GM13976 (cell line): ENCODE measurements at regions not wholly inside any gene's neighbourhood (a gene's known extent, or its start where the extent isn't known, plus 50 kb on each side); places are given as distances from the start of the nearest gene placed in this dataset.

ENCODE experiments used
- DNase-seq: peaks from one replicate; pipeline ENCODE4 v3.0.0; 2012; ENCODE audit warnings: low spot score
- in situ Hi-C: fragments of 300-500 bp; cut with MboI; formaldehyde crosslinking; loops from one replicate; pipeline ENCODE4 v1.12.0; 2022; ENCODE audit warnings: low sequenced_read_pairs, mixed read lengths, inconsistent platforms; ENCODE audit not compliant: unreplicated experiment
- TF ChIP-seq, protein P1 (sequence below): IDR thresholded peaks from 2 replicates; pipeline ENCODE4 v1.5.1; 2012; ENCODE audit warnings: borderline replicate concordance, mild to moderate bottlenecking; ENCODE audit not compliant: insufficient read depth; ENCODE audit errors: extremely low read depth, missing control alignments, control extremely low read depth

DNA sequence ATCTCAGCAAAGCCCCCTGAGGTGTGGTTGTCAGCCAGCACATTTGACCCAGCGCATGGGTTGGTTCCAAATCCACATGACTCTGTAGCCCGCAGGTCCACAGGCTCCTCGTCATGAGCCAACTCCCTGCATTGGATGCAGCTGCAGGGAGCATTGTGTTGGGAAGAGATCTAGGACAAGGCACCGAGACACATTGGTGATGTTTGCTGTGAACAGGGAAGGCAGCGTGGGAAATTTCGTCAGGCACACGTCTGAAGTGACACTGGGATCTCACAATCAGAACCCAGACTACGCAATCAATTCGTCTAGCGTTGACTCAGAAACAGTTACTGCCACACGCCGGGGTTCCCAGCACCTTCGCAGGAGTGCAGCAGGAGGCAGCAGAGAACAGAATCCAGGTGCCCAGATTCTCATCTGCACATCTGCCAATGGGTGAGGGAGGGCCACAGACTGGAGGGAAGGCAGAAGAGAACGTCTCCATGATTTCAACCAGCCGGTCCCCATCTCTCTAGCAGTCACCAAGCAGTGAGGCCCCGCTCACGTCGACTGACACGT, 177.0 kb downstream of the TTLL2 start:
- TF ChIP-seq, protein P1, sequence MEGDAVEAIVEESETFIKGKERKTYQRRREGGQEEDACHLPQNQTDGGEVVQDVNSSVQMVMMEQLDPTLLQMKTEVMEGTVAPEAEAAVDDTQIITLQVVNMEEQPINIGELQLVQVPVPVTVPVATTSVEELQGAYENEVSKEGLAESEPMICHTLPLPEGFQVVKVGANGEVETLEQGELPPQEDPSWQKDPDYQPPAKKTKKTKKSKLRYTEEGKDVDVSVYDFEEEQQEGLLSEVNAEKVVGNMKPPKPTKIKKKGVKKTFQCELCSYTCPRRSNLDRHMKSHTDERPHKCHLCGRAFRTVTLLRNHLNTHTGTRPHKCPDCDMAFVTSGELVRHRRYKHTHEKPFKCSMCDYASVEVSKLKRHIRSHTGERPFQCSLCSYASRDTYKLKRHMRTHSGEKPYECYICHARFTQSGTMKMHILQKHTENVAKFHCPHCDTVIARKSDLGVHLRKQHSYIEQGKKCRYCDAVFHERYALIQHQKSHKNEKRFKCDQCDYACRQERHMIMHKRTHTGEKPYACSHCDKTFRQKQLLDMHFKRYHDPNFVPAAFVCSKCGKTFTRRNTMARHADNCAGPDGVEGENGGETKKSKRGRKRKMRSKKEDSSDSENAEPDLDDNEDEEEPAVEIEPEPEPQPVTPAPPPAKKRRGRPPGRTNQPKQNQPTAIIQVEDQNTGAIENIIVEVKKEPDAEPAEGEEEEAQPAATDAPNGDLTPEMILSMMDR: no peak
- in situ Hi-C loops: no loop called here
- DNase-seq: no peak

DNA sequence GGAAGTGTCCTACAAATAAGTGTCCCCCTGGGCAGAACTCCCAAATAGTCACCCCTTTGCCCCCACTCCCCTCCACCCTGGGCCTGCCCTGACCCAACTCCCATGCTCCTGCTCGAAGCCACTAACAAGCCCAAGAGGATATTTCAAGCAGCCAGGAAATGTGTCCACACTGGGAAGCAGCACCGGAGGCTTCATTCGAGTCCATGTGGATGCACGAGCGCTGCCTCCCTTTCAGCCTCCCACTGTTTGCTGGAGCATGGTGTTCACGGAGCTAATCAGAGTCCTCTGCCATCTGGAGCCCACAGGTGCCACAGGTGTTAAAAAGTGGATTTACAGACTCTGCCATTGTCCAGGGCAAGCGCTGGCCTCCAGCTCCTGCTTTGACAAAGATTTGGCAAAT, 177.6 kb downstream of the TTLL2 start:
- TF ChIP-seq, protein P1: no peak
- in situ Hi-C loops: no loop called here

DNA sequence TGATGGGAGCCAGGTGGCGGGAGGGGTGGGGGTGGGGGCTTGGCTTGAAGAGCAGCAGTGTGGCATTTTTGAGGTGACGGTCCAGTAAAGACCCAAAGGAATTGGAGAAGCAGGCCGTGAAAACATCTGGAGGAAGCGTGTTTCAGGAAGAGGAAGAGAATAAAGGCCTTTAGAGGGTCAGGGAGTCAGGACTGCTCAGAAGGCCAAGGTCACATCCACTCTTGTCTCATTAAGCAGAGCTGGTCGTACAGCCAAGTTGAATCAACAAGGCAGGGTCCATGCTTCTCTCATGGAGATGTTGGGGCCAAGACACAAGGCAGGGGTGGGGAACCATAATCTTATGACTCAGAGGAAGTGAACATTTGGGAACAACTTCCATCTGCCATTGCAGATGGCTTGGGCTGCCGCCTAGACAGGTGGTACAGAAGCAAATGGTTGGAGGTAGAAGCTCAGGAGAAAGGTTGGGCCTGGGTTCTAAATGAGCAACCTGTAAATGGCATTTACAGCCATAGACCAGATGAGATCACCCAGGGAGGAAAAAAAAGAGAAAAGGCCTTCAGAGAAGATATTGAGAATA, 179.6 kb downstream of the TTLL2 start:
- no peak for DNase-seq
- TF ChIP-seq, protein P1: no peak
- in situ Hi-C loops: no loop called here

More for the DNA sequence above, 177.6 kb downstream of the TTLL2 start:
- DNase-seq: no peak

DNA sequence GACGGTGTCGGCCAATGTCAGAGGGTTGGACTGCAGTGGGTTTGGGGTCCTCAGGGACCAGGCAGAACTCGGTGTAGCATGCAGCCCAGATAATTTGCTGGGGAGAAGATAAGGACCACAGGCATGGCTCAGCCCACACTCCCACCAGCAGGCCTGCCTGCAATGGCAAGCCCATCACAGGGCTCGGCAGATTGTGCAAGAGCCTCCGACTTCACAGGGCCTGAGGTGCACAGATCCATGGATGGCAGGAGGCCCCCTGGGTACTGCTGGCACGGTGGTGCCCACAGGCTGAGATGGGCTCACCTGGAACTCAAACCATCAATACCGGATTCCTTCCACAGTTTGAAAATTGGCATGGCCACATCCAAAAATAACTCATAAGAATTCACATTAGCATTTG, 180.3 kb downstream of the TTLL2 start:
- in situ Hi-C loops: no loop called here
- DNase-seq: no peak
- TF ChIP-seq, protein P1: no peak

DNA sequence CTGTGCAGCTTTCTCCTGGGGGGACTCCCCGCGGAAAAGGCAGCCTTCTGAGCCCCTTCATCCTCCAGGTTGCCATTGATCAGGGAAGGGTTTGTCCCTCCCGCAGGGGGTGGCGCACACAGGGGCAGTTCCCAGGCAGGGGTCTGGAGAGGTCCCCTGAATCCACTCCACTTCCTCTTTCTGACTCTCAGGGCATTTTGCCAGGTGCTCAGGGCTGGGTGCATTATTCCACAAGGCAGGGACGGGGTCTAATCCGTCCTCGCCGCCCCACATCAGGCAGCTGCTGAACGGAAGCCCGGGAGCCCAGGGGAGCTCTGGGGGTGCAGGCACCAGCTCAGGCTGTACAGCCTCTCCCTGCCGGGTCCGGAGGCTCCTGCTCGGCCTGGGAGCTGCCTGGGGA, 180.9 kb downstream of the TTLL2 start:
- in situ Hi-C loops: no loop called here
- DNase-seq: no peak
- TF ChIP-seq, protein P1: no peak

DNA sequence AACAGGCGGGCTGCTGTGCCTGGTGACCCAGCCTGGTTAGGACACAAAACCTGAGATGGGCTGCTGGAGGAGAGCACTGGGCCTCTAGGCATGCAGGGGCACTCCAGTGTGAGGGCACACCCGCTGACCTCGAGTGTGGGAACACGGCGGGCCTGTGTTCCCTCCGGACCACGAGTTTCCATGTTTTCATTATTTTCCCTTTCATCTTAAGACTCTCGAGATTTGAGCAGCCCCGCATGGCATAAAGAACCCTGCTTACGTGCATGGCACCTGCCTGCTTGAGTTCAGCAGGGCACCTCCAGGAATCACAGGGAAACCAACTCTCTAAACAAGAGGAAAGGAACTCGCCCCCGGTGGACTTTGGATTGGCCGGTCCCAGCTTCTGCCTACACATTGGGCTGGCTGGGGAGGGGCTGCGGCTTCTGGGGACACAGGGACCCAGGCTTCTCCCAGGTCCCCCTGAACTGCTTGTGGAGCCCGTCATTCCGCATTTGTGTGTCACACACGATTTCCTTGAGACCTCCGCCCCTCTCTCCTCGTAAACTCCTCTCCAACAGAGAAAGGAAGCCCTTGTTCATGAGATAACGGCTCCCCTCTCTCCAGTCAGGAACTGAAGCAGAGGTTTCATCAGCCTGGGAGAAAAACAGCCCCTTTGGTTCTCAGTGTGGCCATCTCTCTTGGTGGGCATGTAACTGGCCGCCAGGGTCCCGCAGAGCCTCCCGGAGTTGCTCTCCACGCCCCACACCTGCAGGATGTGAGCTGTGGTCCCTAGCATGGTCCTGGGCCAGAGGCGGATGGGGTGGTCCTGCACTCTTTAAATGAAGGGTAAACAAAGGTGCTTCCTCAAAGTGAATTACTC, 181.8 kb downstream of the TTLL2 start:
- in situ Hi-C loops: no loop called here
- DNase-seq: no peak
- TF ChIP-seq, protein P1: no peak
